ENCODE measurements at regions not wholly inside any gene's neighbourhood (a gene's known extent, or its start where the extent isn't known, plus 50 kb on each side); places are given as distances from the start of the nearest gene placed in this dataset.

DNA sequence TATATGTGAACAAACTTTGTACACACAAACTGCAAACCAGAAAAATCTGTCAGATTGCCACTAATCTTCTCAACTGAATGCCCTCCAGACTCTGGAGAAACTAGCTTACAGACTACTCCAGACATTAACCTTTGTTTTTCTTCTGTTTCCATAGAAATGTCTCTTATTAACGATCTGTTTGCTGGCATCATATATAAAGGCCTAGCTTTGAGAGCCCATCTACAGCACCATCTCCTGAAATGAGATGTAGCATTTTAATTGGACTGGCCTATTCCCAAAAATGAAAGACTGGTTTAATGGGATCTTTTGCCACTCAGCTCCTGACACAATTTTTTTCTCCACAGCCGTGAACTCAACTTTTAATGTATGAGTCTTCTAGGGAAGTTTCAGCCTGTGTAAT lies 266.0 kb upstream of the IL1RAPL1 start:
- TF ChIP-seq POLR2A (IDR thresholded peaks at IDR 0.05) (no peak), CTCF (IDR thresholded peaks at IDR 0.05) (no peak)
